NT2/D1 (cell line): ENCODE measurements at regions not wholly inside any gene's neighbourhood (a gene's known extent, or its start where the extent isn't known, plus 50 kb on each side); places are given as distances from the start of the nearest gene placed in this dataset.

Source experiments
- SUZ12 ChIP-seq: IDR thresholded peaks from 2 replicates; pipeline ENCODE4 v1.6.1; 2011; ENCODE audit not compliant: insufficient read length, insufficient read depth; ENCODE audit errors: extremely low read depth
- YY1 ChIP-seq: IDR thresholded peaks from 2 replicates; pipeline ENCODE4 v1.6.1; 2011; ENCODE audit not compliant: insufficient read length, insufficient read depth
- ZNF274 ChIP-seq: IDR thresholded peaks from 2 replicates; pipeline ENCODE4 v1.6.1; 2011; ENCODE audit warnings: mild to moderate bottlenecking, low read depth, low read length

- TF ChIP-seq ZNF274 (no peak), YY1 (no peak), SUZ12 (no peak)
These were observed 297.5 kb upstream of the UBE2E3 start for GRCh38 chr2:180682871-180683270.
